ENCODE measurements at regions not wholly inside any gene's neighbourhood (a gene's known extent, or its start where the extent isn't known, plus 50 kb on each side); places are given as distances from the start of the nearest gene placed in this dataset.
"Not testable (repeated sequence)": the region's sequence is repeated elsewhere in the genome, so short reads cannot be mapped to it uniquely, and the experiment has no call there.

- DNase-seq (ENCODE audit: low spot score): not testable (repeated sequence)
Observed at GRCh38 chr2:87458938-87459337, 288.9 kb upstream of the PLGLB2 start.

DNA sequence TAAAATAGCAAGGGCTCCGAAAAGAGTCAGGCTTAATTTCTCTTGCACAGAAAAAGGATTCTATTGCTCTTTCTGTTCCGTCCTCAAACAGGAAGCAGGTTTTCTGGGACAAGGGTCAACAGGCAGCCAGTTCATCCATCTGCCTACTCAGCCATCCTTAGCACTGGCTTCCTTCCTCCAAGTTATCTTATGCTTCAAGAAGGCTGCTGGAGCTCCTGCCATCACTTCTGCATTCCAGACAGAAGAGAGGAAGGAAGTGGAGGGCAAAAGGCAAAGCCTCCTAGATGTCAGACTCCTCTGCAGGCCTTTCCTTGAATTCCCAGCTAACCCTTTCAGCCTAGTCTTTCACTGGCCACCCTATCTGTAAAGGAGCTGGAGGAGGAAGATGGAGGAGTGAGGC is 287.8 kb upstream of the PLGLB2 start:
- not testable (repeated sequence) for DNase-seq (ENCODE audit: low spot score)

DNA sequence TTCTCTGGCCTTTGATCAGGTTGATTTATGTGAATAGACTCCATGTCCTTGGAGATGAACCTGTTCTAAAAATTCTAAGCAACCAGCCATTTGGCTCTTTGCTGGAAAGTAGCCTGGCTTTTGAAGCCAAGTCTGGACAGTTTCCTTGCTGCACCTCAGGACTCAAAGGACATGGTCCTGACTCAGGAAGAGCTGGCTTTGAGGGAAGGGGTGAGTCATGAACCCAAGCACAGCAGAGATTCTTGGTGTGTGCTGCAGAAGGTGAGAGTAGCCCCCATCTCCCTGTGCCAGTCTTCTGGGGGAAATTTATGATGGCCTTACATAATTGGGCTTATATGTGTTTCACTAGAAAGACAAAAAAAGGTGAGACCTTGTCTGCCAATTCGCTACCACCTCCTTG is 287.2 kb upstream of the PLGLB2 start:
- DNase-seq (ENCODE audit: low spot score): not testable (repeated sequence)

DNA sequence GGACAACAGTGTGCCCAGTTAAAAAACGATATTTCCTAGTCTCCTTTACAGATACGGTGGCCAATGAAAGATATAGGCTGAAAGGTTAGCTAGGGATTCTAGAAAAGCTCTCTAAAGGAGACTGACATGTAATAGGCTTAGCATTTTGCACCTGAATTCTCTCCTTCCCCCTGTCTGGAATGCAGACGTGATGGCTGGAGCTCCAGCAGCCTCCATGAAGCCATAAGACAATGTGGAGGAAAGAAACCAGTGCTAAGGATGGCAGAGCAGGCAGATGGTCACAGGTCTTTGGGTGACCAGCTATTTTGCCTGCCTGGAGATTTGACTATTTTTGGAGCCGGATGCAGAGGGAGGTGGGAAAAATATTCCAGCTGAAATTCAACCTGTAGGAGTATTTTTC is 286.2 kb upstream of the PLGLB2 start:
- not testable (repeated sequence) for DNase-seq (ENCODE audit: low spot score)

GRCh38 chr2:87464219-87464618 is 283.7 kb upstream of the PLGLB2 start:
- DNase-seq (ENCODE audit: low spot score): peak; percentile 33

- DNase-seq (ENCODE audit: low spot score): not testable (repeated sequence)
Observed at GRCh38 chr2:87465730-87466129, 282.2 kb upstream of the PLGLB2 start.

DNA sequence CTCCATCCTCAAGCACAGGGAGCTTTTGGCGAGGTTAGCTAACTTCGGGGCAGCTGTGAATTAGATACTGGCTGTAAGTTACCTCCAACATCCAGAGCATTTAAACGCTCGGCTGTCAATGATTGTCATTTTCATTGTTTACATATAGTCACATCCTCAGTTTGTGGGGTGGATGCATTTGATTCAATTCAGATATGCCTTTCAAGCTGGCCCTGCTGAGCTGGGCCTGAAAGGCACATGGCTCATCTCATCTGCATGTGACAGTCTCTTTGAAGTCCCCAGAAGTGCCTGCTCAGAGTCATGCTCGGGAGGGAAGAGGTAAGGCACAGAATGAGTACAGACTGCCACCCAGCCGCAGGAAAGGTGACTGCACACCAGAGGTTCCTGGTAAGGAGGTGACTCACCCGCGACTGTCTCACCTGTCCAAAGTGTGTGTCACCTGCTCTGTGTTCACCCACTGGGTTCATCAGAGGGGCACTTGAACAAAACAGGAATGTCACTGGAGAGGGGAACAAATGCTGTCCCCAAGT is 281.2 kb upstream of the PLGLB2 start:
- peak; percentile 88 for DNase-seq (ENCODE audit: low spot score)

- DNase-seq (ENCODE audit: low spot score): not testable (repeated sequence)
Observed at GRCh38 chr2:87468429-87468981, 279.4 kb upstream of the PLGLB2 start.

DNA sequence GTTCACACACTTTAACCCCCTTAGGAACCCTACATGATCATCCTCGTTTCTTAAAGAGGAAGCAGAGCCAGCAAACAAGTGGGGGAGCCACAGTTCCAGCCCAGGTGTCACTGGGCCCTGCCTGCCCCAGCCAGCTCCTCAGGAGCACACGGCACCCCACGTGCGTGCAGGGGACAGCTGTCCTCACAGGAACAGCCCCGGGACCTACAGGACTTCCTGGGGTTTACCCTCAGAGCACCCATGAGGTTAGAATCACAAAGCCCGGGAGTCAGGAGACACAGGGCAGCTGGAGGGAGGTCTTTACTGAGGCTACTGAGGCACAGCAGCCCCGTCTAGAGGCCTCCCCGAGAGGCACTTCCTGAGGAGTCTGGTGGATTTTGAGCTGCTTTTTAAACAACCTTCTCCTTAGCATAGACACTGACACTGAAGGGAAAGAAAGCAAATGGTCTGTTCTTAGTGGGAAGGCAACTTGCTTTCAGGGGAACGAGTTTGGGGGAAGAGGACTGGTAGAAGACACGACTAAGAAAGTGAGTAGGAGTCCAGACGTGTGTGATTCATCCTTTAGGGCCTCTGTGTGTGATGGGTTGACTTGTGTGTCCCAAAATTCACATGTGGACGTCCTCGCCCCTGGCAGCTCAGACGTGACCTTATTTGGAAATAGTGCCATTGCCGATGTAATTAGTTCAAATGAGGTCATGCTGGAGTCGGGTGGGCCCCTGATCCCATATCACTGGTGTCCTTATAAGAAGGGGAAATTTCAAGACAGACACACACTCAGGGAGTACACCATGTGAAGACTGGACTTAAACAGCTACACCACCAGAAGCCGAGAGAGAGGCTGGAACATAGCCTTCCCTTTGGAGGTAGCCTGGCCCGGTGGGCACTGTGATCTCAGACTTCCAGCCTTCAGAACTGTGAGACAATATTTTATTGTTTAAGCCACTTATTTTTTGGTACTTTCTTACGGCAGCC is 278.4 kb upstream of the PLGLB2 start:
- peak; percentile 36 for DNase-seq (ENCODE audit: low spot score)

DNA sequence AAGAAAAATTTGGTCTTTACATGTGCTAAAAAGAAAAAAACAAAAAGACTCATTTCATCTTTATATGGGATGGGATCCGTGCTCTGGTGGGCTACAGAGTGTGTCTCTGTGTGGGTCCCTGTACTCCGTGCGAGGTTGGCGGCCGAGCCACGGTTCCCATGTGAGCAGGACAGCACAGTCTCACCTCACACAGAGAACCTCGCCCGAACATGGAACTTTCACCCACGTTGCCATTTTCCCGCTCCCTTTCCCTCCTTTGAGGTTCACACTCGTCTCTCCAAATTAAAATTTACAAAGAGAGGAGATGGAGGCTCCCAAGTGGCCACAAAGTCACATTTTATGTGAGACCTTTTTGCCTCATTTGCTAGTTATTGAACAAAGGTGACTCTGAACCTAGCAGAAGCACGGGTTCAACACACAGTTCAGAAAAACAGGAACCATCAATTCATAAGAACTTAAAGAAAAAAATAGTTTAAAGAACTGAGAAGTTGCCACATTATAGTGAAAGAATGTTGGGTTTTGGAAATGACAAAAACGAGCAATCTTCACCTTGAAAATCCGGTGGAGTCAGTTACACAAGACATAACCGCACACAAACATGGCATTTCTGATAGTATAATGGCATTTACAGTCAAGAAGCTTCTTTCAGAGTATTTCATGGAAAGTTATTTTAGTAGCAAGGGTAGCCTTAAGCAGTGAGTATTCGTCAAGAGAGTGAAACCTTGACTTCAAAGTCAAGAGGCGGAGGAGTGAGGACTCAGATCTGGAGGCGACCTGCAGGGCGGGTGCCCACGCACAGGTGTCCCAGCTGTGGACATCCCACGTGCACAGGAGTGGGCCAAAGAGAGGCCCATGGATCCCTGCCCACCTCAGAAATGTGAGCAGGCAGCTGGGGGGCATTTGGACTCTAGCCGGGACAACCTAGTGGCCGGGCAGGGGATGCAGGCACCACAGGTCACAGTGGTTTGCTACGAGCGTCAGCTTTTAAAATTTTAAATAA is 277.2 kb upstream of the PLGLB2 start:
- peak; percentile 53 for DNase-seq (ENCODE audit: low spot score)

DNA sequence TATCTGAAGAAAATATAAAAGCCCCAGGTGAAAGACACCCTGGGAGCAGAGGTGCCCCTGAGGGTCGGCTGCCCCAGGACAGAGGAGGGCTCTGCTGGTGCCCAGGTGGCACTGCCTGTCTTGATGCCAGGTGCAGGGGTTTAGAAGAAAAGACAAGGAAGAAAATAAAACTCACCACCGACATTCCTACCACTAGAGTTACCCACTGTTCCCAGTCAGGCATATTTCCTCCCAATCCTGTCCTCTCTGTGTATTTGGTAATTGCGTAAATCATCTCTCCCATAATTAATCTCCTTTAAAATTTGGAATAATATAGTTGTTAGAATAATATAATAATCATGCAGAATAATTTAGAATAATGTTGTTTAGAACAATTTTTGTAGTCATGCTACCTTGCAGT is 276.4 kb upstream of the PLGLB2 start:
- not testable (repeated sequence) for DNase-seq (ENCODE audit: low spot score)

DNA sequence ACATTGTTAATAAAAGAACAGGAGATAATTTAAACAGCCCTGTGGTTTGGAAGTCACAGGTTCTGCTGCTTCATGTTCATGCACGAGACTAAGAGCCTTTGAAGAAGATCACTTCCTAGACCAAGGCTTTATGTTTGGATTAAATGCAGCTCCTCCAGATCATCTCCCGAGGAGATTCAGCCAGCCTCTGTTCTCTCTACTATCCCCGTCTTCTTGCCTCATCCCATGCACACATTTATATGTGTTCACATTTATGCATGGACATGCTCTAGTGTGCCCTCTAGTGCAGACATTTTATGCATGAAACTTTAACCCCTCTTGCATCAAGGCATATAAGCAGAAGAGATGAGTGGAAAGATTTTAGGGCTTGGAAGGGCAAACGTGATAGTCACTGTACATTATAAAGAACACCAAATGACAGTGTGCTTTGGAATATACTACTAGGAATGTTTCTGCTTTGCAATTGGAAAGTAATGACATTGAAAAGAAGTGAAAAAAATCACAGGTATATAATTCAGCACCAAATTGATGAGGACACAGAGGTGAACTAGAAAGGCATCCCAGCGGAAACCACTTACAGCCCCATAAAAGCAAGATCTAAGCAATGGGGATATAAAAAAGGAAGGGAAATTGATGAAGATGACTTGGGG is 271.5 kb upstream of the PLGLB2 start:
- DNase-seq (ENCODE audit: low spot score): not testable (repeated sequence)

GRCh38 chr2:87476936-87477335 is 271.0 kb upstream of the PLGLB2 start:
- DNase-seq (ENCODE audit: low spot score): peak; percentile 55

DNA sequence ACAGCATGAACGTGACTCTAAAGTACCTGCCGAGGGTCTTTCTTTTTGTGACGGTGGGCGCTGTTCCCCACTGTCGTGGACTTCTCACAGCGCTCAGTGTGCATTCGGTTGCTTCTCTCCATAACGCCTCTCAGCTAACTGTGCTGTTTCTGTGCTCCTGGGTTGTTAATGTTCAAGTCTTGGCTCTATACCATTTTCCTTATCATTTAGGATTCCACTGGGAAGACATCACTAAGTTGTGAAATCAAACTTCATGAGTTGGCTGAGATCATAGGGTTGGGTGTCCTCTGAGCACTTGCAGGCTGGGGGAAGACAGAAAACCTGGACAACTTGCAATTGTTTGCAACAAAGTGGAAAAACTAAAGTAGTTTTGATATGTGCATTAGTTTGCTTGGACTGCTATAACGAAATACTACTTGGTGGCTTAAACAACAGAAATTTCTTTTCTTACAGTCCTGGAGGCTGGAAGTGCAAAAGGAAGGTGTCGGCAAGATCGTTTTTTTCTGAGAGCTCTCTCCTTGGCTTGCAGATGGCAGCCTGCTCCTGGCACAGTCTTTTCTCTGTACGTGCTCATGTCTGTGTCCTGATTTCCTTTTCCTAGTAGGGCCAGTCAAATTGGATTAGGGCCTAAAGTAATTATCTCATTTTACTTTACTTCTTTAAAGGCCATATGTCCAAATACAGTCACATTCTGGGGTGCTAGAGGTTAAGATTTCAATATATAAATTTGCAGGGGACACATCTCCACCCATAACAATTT is 270.0 kb upstream of the PLGLB2 start:
- DNase-seq (ENCODE audit: low spot score): not testable (repeated sequence)

GRCh38 chr2:87478911-87479310 is 269.0 kb upstream of the PLGLB2 start:
- not testable (repeated sequence) for DNase-seq (ENCODE audit: low spot score)

- DNase-seq (ENCODE audit: low spot score): peak; percentile 46
Observed at GRCh38 chr2:87483093-87483680, 264.7 kb upstream of the PLGLB2 start.

DNA sequence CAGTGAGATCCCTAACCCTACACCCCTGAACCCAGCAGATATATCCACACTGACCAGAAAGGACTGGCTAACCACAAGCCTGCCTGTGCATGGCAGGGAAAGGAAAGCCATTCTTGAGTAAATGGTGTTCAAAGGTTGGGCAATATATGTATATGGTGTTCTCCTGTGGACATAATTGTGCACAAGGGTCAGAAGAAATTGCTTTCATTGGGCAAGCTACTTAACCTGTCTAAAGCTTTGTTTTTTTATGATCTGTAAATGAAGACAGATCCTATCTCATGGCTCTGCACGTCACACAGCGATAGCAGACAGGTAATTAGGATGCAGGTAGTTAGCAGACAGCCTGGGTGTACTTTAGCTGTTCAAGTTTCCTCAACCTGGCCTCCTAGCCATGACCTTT is 263.5 kb upstream of the PLGLB2 start:
- not testable (repeated sequence) for DNase-seq (ENCODE audit: low spot score)

DNA sequence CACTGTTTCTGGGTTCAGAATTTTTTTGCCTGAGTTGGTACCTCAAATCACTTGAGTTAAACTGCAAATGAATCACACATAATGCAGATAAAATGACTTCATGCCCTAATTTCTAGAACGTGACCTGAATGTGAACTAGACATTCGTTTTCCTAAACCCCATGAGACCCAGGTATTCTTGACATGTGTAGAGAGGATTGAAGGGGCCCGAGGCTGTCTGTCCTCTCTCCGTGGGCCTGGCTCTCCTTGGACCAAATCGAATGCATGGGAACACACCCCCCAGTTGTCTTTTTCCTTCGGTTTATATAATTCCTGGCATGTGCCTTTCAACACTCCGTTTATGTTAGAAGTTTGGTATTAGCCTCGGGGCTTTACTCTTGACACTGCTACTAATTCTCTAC is 262.4 kb upstream of the PLGLB2 start:
- DNase-seq (ENCODE audit: low spot score): not testable (repeated sequence)

GRCh38 chr2:87485884-87486283 is 262.0 kb upstream of the PLGLB2 start:
- peak; percentile 65 for DNase-seq (ENCODE audit: low spot score)

DNA sequence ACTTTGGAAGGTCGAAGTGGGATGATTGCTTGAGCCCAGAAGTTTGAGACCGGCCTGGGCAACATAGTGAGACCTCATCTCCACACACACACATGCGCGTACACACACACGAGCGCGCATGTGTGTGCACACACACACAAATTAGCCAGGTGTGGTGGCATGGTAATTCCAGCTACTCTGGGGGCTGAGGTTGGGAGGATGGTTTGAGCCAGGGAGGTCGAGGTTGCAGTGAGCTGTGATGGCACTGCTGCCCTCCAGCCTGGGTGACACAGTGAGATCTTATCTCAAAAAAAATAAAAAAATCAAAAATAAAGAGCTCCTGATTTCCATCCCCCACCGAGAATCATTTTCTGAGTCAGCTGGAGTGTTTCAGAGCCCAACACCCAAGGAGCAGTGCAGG is 261.5 kb upstream of the PLGLB2 start:
- DNase-seq (ENCODE audit: low spot score): peak; percentile 36

Data from CD4-positive, alpha-beta T cell treated with Interleukin-15 for 4 hours (primary cell).